ENCODE measurements at regions not wholly inside any gene's neighbourhood (a gene's known extent, or its start where the extent isn't known, plus 50 kb on each side); places are given as distances from the start of the nearest gene placed in this dataset.

DNA sequence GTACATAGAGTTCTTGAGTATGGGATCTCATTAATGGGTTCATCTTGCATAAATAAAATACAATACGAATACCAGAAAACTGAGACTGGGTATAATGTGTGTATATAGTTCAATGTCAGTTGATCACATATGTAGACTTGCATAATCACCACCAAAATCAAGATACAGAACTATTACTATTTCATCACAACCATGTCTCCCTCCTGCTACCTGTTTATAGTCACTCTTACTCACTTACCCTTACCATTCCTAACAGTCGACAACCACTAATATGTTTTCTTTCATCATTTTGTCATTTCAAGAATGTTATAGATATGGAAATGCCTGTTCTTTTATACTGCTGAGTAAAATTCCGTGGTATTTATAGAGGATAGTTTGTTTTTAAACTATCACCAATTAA lies 416.1 kb upstream of the CNTNAP2 start:
- no peak for TF ChIP-seq EZH2 (IDR thresholded peaks at IDR 0.05; ENCODE audit: borderline replicate concordance, insufficient read depth, low read depth, low read length, poor library complexity, severe bottlenecking)
- TF ChIP-seq, protein P1, sequence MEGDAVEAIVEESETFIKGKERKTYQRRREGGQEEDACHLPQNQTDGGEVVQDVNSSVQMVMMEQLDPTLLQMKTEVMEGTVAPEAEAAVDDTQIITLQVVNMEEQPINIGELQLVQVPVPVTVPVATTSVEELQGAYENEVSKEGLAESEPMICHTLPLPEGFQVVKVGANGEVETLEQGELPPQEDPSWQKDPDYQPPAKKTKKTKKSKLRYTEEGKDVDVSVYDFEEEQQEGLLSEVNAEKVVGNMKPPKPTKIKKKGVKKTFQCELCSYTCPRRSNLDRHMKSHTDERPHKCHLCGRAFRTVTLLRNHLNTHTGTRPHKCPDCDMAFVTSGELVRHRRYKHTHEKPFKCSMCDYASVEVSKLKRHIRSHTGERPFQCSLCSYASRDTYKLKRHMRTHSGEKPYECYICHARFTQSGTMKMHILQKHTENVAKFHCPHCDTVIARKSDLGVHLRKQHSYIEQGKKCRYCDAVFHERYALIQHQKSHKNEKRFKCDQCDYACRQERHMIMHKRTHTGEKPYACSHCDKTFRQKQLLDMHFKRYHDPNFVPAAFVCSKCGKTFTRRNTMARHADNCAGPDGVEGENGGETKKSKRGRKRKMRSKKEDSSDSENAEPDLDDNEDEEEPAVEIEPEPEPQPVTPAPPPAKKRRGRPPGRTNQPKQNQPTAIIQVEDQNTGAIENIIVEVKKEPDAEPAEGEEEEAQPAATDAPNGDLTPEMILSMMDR (IDR thresholded peaks at IDR 0.05), result no peak
